Renal cortex interstitium (tissue), 11 donors: ENCODE measurements at regions not wholly inside any gene's neighbourhood (a gene's known extent, or its start where the extent isn't known, plus 50 kb on each side); places are given as distances from the start of the nearest gene placed in this dataset.

Source experiments
- DNase-seq, 11 donors: peaks; one replicate each; pipeline ENCODE4 v3.0.0-alpha.2; 2013; ENCODE audit warnings: low read depth in 9 of 11, low spot score in 4 of 11; ENCODE audit errors: extremely low read depth in 1 of 11

DNA sequence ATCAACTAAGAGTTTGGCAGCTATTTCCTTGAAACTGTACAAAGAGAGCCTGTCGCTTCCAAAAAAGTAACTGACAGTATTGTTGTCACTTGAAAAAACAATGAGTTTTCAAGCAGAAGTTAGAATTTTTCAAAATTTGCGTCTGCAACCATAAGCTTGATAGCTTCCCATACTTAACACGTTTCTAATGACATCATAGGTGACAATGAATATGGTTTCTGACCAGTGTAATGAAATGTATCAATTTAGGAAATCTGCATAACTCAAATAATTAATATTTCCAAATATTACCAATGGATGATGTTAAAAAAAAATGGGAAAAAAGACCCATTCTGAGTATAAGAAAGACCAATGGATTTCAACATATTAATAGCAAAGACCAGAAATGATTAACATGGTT is 165.4 kb upstream of the CRY1 start:
- DNase-seq = no peak

GRCh38 chr12:107263980-107264379 is 170.6 kb upstream of the CRY1 start:
- DNase-seq = no peak

GRCh38 chr12:107264667-107265066 is 171.3 kb upstream of the CRY1 start:
- no peak for DNase-seq

DNA sequence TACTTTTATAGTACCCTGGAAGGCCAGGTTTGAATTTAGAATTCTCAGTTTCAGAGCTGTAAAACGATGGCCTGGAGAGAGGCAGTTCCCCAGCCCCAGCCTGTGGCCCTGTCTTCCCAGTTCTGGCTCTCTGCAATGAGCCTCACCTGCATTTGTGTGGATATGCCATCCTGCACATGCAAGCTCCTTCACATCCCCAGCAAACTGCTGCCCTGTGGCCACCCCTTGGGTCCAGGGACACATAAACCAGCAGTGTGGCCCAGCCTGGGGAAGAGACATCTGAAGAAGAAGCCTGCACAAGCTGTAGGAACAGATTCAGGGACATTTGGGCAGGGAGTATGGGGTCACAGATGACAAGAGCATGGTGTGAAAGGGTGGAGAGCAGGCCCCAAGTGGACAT is 174.3 kb upstream of the CRY1 start:
- DNase-seq = no peak

DNA sequence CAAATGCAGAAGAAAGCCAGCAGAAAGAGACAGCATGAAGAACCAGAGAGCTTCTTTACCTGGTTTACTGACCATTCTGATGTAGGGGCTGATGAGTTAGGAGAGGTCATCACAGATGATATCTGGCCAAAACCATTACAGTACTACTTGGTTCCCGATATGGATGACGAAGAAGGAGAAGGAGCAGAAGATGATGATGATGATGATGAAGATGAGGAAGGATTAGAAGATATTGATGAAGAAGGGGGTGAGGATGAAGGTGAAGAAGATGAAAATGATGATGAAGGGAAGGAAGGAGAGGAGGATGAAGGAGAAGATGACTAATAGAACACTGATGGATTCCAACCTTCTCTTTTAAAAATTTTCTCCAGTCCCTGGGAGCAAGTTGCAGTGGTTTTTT is 178.2 kb upstream of the CRY1 start:
- no peak for DNase-seq

- no peak for DNase-seq
Observed at GRCh38 chr12:107275530-107275929, 182.2 kb upstream of the CRY1 start.

- DNase-seq = no peak
Observed at GRCh38 chr12:107277855-107278254, 184.5 kb upstream of the CRY1 start.

- DNase-seq = no peak
Observed at GRCh38 chr12:107282628-107283027, 189.3 kb upstream of the CRY1 start.

- no peak for DNase-seq
Observed at GRCh38 chr12:107283652-107284051, 190.3 kb upstream of the CRY1 start.

- DNase-seq = no peak
Observed at GRCh38 chr12:107284692-107285091, 191.3 kb upstream of the CRY1 start.

DNA sequence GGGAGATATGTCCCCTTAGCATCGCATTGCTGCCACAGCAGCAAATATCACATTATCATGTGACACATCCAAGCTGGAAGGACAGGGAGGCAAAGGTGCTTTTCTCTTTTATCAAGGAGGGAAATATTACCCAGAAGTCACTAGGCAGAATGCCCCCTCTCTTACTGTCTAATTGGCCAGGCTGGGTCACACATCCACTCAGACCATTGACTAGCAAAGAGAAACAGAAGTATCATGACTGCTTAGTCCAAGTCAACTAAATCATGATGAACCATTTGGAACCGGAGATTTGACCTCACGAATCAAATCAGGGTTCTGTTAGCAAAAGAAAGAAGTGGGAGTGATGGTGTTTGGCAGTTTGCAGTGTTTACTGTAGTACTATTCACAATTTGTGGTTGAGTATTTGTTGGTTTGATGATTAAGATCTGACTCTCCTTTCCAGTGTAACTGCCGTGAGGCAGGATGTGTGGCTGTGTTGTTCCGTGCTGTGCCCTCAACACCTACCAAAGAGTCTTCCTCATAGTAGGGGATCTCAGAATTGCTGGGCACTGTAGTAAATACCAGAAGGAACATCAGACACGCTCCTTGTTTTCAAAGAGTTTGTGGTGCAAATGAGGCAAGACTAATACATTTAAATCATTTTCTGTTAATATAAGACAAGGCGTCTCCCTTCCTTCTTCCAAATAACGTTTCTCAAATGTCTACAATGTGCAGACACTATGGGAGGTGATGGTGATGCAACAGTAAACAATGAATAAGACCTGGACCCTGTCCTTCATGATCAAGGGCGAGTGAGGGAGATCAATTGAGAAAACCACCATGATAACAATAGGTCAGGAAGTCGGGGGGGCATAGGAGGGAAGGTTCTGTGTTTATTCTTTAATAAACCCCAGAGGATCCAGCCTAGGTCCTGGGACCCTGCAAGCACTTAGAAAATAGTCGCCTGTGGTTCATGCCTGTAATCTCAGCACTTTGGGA is 194.4 kb upstream of the CRY1 start:
- DNase-seq = no peak

DNA sequence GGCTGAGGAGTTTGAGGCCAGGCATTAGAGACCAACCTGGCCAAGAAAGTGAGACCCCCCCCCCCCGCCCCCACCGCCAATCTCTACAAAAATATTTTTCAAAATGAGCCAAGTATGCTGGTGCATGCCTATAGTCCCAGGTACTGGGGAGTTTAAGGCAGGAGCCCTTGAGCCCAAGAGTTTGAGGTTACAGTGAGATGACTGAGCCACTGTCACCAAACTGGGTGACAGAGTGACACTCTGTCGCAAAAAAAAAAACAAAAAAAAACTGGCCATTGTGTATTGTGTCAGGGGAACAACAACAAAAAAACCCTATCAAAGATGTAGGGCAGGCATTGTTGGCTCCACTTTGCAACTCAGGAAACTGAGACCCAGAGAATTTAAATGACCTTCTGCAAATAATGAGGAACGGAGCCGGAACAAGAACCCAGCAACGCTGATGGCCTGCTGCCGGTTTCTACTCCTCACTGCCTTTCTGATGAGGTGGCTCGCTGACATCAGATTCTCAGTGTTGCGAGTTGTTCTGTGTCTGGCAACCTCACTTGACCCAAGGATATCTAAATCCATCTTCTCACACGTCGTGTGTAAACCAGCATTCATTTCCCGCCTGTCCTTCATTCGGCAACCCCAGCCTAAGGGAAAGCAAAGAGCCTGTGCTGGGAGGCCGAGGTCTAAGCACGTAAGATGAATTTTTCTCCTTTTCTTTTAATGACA is 195.2 kb upstream of the CRY1 start:
- no peak for DNase-seq

GRCh38 chr12:107291018-107291417 is 197.7 kb upstream of the CRY1 start:
- DNase-seq = no peak

GRCh38 chr12:107296681-107297089 is 203.3 kb upstream of the CRY1 start:
- no peak for DNase-seq

GRCh38 chr12:107302649-107303341 is 209.4 kb upstream of the CRY1 start:
- no peak for DNase-seq

DNA sequence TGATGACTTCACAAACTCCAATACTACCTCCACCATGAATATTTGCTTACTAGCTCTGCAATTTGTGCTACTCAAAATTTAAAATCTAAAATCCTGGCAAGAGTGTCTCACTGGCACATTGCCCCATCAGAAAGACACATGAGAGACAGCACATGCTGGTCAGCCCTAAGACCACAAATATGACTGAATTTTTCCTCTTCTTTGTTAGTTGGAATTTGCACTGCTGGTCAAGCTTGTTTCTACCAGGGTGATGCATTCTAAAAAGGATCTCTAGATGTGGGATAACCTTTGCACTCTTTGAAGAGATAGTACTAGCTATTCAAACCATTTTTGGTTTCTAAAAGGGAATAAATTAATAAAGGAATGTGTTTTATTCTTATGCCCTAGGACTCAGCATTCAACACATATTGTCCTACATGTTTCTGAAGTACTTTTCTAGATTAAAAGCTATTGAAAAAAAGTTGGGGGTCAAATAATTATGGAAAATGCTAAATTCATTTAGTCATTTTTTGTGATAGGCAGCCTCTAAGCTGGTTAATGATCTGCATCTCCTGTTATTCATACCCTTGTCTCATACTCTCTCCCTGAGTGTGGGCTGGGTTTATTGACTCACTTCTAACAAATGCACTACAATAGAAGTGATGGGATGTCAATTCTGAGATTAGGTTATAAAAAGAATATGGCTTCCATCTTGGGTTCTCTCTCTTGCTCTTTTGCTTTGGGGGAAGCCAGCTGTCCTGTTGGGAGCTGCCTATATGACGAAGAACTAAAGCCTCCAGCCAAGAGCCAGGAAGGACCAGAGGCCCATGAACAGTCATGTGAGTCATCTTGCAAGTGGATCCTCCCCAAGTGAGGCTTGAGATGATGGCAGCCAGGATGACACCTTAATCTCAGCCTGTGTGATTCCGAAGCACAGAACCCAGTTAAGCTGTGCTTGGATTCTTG is 211.5 kb upstream of the CRY1 start:
- no peak for DNase-seq

GRCh38 chr12:107306141-107306659 is 212.9 kb upstream of the CRY1 start:
- no peak for DNase-seq

- no peak for DNase-seq
Observed at GRCh38 chr12:107308310-107308709, 215.0 kb upstream of the CRY1 start.

DNA sequence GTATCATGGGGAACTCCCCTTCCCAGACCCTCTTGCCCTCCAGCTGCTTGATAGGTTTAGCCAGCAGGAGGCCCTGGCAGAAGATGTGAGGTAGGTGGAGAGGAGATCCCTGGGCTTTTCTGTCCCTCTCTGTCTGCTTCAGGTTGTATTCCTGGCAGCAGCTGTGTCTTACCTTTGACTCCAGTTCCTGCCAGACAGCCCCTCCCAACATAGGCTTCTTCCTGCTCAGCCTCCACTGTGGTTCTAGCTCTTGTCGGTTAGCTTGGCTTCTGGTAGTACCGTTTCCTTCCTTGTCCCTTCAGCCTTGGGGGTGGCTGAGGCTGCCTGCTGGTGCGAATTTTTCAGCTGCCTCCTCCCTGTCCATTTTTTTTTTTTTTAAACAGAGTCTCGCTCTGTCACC is 215.7 kb upstream of the CRY1 start:
- no peak for DNase-seq
